Stomach (tissue), 8 donors: ENCODE measurements at regions not wholly inside any gene's neighbourhood (a gene's known extent, or its start where the extent isn't known, plus 50 kb on each side); places are given as distances from the start of the nearest gene placed in this dataset.
"Not testable (repeated sequence)": the region's sequence is repeated elsewhere in the genome, so short reads cannot be mapped to it uniquely, and the experiment has no call there.

Source experiments
- DNase-seq, 2 donors: peaks; one replicate each; pipeline versions ENCODE4 v3.0.0 to v3.0.0-alpha.2; 2013 to 2019
- H3K27ac ChIP-seq, 5 donors: fragments of 200-600 bp in 4 of 5; sonication (generic) in 4 of 5; one replicate each; pipeline ENCODE4 v1.5.1; 2013 to 2019; ENCODE audit warnings: mild to moderate bottlenecking in 1 of 5, moderate library complexity in 1 of 5
- H3K27me3 ChIP-seq, 3 donors: fragments of 200-600 bp; sonication (generic); one replicate each; pipeline ENCODE4 v1.5.1; 2017 to 2019; ENCODE audit warnings: mixed run types in 1 of 3
- H3K36me3 ChIP-seq, 4 donors: fragments of 200-600 bp; sonication (generic); 1 replicate in 3 of 4; 2 replicates in 1 of 4; pipeline ENCODE4 v1.5.1; 2016 to 2019
- H3K4me1 ChIP-seq, 4 donors: fragments of 200-600 bp; sonication (generic); one replicate each; pipeline ENCODE4 v1.5.1; 2016 to 2019
- H3K4me3 ChIP-seq, 4 donors: fragments of 200-600 bp; sonication (generic) in 3 of 4; one replicate each; pipeline ENCODE4 v1.5.1; 2016 to 2019; ENCODE audit warnings: mild to moderate bottlenecking in 1 of 4
- H3K9me3 ChIP-seq, 4 donors: fragments of 200-600 bp; sonication (generic); one replicate each; pipeline ENCODE4 v1.5.1; 2016 to 2019
- CTCF ChIP-seq, 7 experiments: fragments of 450-650 bp in 4 of 7; fragments of 200-600 bp in 3 of 7; sonication (generic) in 3 of 7; IDR thresholded peaks; one replicate each; pipeline ENCODE4 v1.5.1; 2016 to 2019; ENCODE audit warnings: antibody characterized with exemption in 7 of 7, control low read depth in 2 of 7, mild to moderate bottlenecking in 1 of 7
- EP300 ChIP-seq: sonication (generic); formaldehyde crosslinking; IDR thresholded peaks from one replicate; pipeline ENCODE4 v1.6.1; 2017; ENCODE audit warnings: antibody characterized with exemption
- POLR2A ChIP-seq, 4 donors: fragments of 450-650 bp; IDR thresholded peaks; one replicate each; pipeline ENCODE4 v1.6.1; 2016; ENCODE audit warnings: antibody characterized with exemption in 4 of 4, control low read depth in 2 of 4, mild to moderate bottlenecking in 1 of 4, moderate library complexity in 1 of 4
- POLR2AphosphoS5 ChIP-seq, 3 donors: sonication (generic); formaldehyde crosslinking; IDR thresholded peaks; one replicate each; pipeline ENCODE4 v1.6.1; 2016; ENCODE audit warnings: antibody characterized with exemption in 3 of 3
- WGBS, 5 donors: extraction: QIAGEN DNeasy Blood & Tissue Kit in 3 of 5; methylation state at CpG; one replicate each; pipeline versions ENCODE4 v1.1.5 to v1.1.7; 2013 to 2018; 5-methylcytosine and 5-hydroxymethylcytosine counted together
- intact Hi-C: fragments of 100-400 bp; cut with DNase I; formaldehyde crosslinking; loops from one replicate; pipeline ENCODE4 v1.15.1; 2023; ENCODE audit warnings: low total_unique reads
- donor health status: healthy with polysubstance abuse.
- donor health status: Bipolar disorder and iron deficiency.
- donor health status: healthy.

DNA sequence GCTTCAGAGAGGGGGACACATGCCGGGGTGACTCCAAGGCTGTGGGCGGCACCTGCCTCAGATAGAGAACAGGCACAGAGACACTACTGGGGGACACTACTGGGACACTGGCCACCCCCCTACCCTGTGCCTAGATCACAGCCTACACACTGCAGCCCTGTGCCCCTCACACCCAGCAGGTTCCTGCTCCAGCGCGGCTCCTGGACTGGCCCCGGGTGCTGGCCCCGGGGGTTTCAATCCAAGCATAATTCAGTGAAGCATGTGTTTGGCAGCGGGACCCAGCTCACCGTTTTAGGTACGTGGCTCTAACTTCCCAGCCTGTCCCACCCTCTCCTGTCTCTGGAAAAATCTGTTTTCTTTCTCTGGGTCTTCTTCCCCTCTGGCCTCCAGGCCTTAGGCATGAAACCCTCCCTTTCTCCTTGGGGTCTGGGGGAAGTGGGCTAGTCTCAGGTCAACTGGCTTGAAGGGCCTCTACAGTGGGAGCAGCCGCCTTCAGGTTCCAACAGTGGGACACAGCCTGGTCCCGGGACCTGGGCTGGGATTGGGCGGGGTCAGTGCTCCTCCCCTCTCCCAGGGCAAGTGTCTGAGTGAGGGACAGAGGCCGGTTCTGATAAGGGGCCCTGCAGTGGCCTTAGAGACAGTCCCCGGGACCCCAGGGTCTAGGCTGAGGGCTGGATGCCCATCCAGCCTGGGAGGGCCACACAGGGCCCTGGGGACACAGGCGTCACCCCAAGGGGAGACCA is 98.8 kb downstream of the CRYBB2 start:
- intact Hi-C loops = no loop called here

GRCh38 chr22:25327018-25327755 is 107.7 kb downstream of the CRYBB2 start:
- Histone ChIP-seq H3K36me3 (no peaks in the 10 kb centered on the region), H3K9me3 (no peaks in the 10 kb centered on the region), H3K4me3 (no peak overlapping the region), H3K4me1 (no peaks in the 10 kb centered on the region), H3K27ac (no peak overlapping the region), H3K27me3 (no peaks in the 10 kb centered on the region)
- 70 to 76% (median 74%) methylated on average over 14 to 17 of the region's 17 CpGs for WGBS, 5 donors
- TF ChIP-seq POLR2A (IDR thresholded peaks at IDR 0.05) = no peak
- no peak for TF ChIP-seq POLR2AphosphoS5 (IDR thresholded peaks at IDR 0.05)
- no peak for TF ChIP-seq CTCF (IDR thresholded peaks at IDR 0.05)
- no peak for TF ChIP-seq EP300
- intact Hi-C loops = no loop called here
- no peak for DNase-seq

More for the DNA sequence above, 98.8 kb downstream of the CRYBB2 start:
- no peaks in the 10 kb centered on the region for H3K36me3 ChIP-seq
- peaks cover 0 to 6% (median 0%) of the 10 kb centered on the region in 3 donors for H3K27me3 ChIP-seq
- no peak overlapping the region for H3K4me3 ChIP-seq
- 64 to 78% (median 73%) methylated on average over 8 to 15 of the region's 15 CpGs for WGBS, 5 donors
- DNase-seq = no peak
- no peak for TF ChIP-seq EP300
- no peak for TF ChIP-seq CTCF (IDR thresholded peaks at IDR 0.05)
- no peak for TF ChIP-seq POLR2AphosphoS5 (IDR thresholded peaks at IDR 0.05)
- no peak for TF ChIP-seq POLR2A (IDR thresholded peaks at IDR 0.05)
- H3K4me1 ChIP-seq = no peaks in the 10 kb centered on the region
- H3K9me3 ChIP-seq = no peaks in the 10 kb centered on the region
- no peak overlapping the region for H3K27ac ChIP-seq

GRCh38 chr22:25331050-25331449 is 111.6 kb downstream of the CRYBB2 start:
- Histone ChIP-seq H3K4me3 (no peak overlapping the region), H3K4me1 (no peaks in the 10 kb centered on the region), H3K9me3 (peaks cover 0 to 22% (median 0%) of the 10 kb centered on the region in 4 donors), H3K36me3 (no peaks in the 10 kb centered on the region), H3K27me3 (no peaks in the 10 kb centered on the region), H3K27ac (no peak overlapping the region)
- intact Hi-C loops = loop anchor here (10.0 kb wide), 1 partner anchor 96 kb away; no protein-coding TSS in a partner anchor
- WGBS, 5 donors = 84 to 91% (median 88%) methylated on average over 4 of the region's 4 CpGs
- no peak for TF ChIP-seq EP300
- TF ChIP-seq POLR2AphosphoS5 (IDR thresholded peaks at IDR 0.05) = no peak
- TF ChIP-seq CTCF (IDR thresholded peaks at IDR 0.05) = no peak
- no peak for TF ChIP-seq POLR2A (IDR thresholded peaks at IDR 0.05)
- DNase-seq = no peak

DNA sequence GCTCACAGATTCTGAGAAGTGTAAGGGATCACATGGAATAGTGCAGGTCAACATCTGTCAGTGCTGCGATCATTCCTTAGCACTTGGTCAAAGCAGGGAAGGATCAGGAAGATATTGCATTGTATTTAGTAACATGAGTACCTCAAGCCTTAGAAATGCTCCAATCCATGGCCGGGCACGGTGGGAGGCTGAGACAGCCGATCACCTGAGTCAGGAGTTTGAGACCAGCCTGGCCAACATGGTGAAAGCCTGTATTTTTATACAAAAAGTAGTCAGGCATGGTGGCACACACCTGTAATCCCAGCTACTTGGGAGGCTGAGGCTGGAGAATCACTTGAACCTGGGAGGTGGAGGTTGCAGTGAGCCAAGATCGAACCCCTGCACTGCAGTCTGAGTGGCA is 112.5 kb downstream of the CRYBB2 start:
- H3K36me3 ChIP-seq, H3K27me3 ChIP-seq, H3K4me1 ChIP-seq, H3K27ac ChIP-seq, DNase-seq, H3K4me3 ChIP-seq: not testable (repeated sequence)
- WGBS, 5 donors = 79 to 98% (median 83%) methylated on average over 5 of the region's 5 CpGs
- H3K9me3 ChIP-seq = peaks cover 0 to 31% (median 1%) of the 10 kb centered on the region in 4 donors
- intact Hi-C loops = loop anchor here (10.0 kb wide), 1 partner anchor 97 kb away; no protein-coding TSS in a partner anchor
